Activated CD4-positive, alpha-beta T cell treated with anti-CD3 and anti-CD28 coated beads, Interleukin-2, amount 50 U/mL, for 4 hours (primary cell): ENCODE measurements at regions not wholly inside any gene's neighbourhood (a gene's known extent, or its start where the extent isn't known, plus 50 kb on each side); places are given as distances from the start of the nearest gene placed in this dataset.
"Not testable (repeated sequence)": the region's sequence is repeated elsewhere in the genome, so short reads cannot be mapped to it uniquely, and the experiment has no call there.

Experiments used
- DNase-seq, 2 experiments: peaks; one replicate each; pipeline ENCODE4 v3.0.0-alpha.2; 2020

DNA sequence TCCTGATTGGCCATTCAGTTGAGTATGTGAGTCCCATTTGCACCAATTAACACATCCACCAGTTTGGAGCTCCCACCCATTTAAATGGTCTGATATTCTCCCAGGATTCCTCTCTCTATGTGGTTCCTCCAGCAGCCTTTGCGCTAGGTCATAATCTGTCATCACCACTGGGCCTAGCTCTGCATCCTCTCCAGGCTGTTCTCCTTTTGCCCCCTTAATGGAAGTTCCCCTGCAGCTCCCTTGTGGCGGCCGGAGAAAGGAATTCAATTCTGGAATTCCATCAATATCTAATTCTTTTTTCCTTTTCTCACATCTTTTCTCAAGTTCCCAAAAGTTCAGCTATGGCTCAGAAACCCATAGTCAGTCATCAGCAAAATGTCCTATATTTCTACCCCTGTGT lies 2184.4 kb upstream of the AGA start:
- no peak for DNase-seq

DNA sequence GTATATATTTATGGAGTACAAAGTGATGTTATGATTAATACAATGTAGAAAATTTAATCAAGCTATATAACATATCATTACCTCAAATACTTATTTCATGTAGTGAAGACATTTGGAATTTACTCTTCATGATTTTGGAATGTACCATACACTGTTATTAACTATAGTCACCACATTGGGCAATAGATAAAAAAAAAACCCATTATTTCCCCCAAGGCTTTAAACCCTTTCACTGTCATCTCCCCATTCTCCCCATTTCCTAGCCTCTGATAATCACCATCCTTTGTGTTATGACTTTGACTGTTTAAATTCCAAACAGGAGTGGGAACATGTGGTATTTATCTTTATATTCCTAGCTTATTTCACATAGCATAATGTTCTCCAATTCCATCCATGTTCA lies 2189.1 kb upstream of the AGA start:
- DNase-seq = no peak

DNA sequence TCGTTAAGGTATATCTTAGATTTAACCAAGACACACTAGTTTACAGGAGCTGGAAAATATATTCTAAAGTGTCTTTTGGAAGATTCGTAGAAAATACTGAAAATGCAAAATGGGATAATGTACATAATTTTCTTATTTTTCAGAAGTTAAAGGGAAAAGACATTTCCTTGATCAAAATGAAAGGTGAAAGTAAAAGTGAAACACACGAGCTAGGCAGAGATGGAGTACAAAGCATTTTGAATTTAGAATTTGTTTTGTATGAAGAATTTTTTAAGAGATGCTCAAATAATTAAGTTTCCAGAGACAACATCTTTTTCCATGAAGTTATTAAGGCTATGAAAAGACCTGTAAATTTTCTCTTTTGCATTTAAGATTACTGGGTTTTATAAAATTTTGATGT lies 2192.6 kb upstream of the AGA start:
- DNase-seq = no peak

DNA sequence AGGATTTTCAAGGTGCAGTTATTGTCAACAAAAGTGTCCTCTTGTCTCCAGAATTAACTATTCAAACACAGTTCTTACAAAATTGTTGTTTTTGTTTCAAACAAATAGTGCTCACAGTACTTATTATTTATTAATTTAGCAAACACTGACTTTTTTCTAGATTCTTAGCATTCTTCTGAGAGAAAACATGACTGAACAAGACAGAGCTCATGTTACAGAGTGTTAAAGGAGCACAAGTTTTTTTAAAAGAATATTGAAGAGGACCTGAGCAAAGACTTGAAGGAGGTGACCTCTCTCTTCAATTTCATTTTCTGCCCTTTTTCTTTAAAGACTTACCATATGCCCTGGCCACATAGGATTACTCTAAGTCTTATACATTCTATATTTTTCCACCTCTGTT lies 2220.3 kb upstream of the AGA start:
- DNase-seq = no peak

DNA sequence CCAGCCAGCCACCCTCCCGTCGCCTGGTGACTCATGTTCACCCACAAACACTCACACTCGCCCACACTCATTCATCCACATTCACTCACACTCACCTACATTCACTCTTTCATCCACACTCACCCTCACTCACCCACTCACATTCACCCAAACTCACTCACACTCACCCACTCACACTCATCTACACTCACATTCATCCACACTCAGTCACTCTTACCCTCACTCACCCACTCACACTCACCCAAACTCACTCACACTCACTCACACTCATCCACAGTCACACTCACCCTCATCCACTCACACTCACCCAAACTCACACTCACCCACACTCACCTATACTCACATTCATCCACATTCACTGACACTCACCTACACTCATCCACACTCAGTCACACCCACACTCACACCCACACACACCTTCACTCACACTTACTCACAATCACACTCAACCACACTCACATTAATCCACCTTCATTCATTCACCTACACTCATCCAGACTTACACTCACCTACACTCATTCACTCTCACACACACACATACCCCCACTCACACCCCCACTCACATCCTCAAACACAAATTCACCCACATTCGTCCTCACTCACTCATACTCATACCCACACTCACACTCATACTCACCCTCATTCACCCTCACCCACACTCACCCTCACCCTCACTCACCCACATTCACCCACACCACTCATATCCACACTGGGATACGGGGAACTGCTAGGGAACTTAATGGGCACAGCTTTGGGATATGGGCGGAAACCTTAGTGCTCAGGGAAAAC lies 2221.6 kb upstream of the AGA start:
- DNase-seq = no peak

- DNase-seq = no peak
These were observed 2222.3 kb upstream of the AGA start for GRCh38 chr4:179664430-179665027.

- no peak for DNase-seq
These were observed 2224.0 kb upstream of the AGA start for GRCh38 chr4:179666226-179666625.

DNA sequence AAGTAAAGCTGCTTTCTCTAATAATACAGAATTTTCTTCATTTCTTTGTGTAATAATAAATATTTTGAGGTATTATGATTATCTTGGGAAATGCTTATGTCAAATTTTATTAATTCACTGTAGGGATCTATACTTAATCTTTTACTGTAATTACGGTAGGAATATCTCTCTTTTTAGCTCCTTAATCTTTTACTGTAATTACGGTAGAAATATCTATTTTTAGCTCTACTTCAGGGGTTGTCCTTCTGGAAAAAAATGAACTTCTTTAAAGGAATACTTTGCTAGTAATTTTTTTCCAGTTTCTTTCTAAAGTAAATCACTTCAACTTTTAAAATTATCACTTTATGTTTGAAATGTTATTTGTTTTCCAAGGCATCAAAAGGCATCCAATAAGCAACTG lies 2229.4 kb upstream of the AGA start:
- DNase-seq = no peak

DNA sequence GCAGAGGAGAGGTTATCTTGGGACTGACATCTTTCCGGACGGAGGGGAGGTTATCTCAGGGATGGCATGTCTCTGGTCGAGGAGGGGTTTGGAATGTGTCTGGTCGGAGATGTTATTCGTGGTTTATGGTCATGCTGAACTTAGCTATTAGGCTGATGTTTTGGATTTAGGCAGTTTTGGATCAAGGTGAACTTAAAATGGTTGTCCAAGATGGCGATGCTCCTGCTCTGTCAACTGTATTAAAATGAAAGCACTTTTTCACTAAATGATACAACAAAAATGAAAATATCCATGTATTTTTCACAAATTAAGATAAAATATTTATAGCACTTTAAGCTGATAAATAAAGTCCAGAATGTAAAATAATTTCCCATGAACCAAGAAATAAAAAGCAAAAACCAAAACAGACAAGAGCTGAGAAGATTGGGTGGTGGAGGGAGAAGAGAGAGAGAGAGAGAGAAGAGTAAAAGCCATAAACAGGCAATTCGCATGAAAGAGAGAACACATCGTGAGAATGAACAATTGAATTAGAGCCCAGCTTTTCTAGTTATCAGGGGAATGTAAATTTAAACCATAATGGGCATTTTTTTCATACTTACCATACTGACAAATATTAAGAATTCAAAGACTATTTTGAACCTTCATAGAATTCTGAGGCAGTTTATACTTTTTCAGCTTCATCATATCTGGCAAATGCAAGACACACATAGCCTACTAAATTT lies 2236.0 kb upstream of the AGA start:
- DNase-seq = no peak

DNA sequence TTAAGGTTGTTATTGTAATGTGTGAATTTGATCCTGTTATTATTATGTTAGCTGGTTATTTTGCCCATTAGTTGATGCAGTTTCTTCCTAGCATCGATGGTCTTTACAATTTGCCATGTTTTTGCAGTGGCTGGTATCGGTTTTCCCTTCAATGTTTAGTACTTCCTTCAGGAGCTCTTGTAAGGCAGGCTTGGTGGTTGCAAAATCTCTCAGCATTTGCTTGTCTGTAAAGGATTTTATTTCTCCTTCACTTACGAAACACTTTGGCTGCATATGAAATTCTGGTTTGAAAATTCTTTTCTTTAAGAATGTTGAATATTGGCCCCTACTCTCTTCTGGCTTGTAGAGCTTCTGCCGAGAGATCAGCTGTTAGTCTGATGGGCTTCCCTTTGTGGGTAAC lies 2241.4 kb upstream of the AGA start:
- DNase-seq = not testable (repeated sequence)

DNA sequence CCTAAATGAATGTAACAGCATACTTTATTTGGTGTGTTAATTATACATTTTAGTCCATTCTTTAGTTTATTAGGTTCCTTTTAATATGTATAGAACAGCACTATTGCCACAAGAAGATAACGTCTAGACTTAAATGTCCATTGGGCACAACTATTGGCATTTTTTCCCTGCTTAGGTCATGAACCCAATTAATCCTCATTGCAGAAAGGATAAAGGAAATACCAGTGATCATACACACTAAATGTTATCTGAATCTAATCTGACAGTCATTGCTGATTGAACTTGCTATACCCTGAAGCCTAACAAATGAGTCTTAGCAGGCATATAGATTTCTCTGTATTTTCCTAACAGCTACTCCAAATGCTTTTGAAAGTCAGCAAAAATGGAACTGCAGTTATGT lies 2250.0 kb upstream of the AGA start:
- DNase-seq = no peak

DNA sequence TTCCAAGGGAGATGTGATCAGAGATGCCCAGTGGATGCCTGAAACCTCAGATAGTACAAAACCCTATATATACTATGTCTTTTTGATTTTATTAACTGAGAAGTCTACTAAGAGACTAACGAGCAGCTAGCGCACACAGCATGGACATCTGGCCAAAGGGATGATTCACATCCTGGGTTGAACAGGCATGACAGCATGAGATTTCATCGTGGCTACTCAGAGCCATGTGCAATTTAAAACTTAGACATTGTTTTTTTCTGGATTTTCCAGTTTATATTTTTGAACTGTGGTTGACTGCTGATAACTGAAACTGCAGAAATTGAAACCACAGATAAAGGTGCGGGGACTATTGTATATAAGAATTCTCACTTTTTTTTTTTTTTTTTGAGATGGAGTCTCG lies 2252.9 kb upstream of the AGA start:
- no peak for DNase-seq

DNA sequence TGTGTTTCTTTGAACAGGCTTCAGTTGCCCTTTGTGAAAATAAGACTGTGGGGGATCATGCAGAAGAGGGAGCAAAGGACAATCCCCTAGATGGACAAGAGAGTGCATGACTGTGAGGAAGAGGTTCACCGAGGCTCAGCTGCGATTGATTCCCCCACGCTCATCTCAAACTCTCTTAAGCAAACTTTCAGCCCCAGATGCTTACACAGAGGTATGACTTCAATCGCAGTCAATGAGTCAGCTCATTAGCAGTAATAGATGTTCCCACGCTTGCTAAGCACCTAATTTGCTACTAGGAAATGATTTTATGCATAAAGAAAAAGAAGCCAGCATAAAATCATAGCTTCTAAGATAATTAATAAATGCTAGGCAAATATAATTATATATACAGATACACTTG lies 2256.1 kb upstream of the AGA start:
- DNase-seq = no peak

DNA sequence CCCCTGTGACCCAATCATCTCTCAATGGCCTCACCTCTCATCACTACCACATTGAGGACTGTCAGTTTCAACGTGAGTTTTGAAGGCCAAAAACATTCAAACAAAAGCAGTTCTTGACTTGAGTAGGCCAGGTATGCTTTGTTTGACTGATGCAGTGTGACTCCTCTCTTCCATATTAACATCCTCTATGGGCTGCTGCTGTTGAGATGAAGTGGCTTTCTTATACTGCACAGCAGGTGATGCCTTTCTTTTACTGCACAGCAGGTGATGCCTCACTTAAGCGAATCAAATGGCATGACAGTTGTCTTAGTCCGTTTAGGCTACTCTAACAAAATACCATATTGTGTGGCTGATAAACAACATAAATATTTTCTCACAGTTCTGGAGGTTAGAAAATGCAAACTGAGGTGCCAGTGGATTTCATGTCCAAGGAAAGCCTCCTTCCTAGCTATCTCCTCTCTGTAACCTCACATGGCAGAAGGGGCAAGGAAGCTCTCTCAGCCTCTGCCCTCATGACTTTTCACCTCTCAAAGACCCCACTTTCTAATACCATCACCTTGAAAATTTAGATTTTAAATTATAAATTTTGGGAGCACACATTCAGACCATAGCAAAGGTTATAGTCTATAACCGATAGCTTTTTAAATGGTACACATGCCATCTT lies 2267.9 kb upstream of the AGA start:
- no peak for DNase-seq

- no peak for DNase-seq
These were observed 2277.7 kb upstream of the AGA start for GRCh38 chr4:179719766-179720450.

- DNase-seq = not testable (repeated sequence)
These were observed 2284.3 kb upstream of the AGA start for GRCh38 chr4:179726491-179726890.

- DNase-seq = no peak
These were observed 2286.1 kb upstream of the AGA start for GRCh38 chr4:179728305-179728704.

DNA sequence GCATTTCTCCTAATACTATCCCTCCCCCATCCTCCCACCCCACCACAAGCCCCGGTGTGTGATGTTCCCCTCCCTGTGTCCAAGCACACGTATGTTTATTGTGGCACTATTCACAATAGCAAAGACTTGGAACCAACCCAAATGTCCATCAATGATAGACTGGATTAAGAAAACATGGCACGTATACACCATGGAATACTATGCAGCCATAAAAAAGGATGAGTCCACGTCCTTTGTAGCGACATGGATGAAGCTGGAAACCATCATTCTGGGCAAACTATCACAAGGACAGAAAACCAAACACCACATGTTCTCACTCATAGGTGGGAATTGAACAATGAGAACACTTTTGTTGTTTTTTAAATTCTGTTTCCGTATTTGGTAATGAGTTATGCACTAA lies 2294.6 kb upstream of the AGA start:
- DNase-seq = not testable (repeated sequence)

GRCh38 chr4:179738822-179739221 lies 2296.6 kb upstream of the AGA start:
- DNase-seq = no peak

DNA sequence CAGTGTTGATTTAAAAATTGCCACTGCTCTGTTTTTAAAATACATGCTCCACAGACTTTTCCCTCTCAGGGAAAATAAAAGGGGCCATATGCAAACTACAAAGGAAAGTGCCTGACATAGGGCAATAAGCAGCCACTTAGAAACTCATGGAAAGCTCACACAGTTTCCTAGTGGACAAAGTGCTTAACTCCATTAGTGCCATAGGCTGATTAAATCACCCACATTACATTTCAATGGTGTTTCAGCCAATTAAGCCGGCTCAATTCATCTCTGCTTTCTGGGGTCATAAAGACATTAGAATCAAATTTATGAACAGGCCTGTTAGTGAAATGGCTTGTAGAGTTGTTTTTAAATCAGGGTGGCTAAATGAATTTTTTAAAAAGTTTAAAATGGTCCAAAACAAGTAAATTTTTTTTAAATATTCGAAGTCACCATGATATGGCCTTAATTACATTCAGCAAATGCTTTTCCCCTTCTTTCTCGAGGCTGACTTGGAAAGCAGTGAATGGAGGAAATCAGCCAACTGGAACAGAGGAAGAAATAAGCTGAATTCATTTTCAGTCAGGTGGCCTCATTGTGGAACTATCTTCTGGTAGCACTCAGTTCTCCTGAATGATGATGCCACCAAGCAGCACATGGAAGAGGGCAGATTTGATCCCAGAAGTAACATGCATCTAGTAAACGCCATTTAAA lies 2305.1 kb upstream of the AGA start:
- DNase-seq = no peak

- DNase-seq = no peak
These were observed 2306.6 kb upstream of the AGA start for GRCh38 chr4:179748837-179749236.

GRCh38 chr4:179750374-179750773 lies 2308.1 kb upstream of the AGA start:
- DNase-seq = no peak
